ENCODE measurements at regions not wholly inside any gene's neighbourhood (a gene's known extent, or its start where the extent isn't known, plus 50 kb on each side); places are given as distances from the start of the nearest gene placed in this dataset.
"Not testable (repeated sequence)": the region's sequence is repeated elsewhere in the genome, so short reads cannot be mapped to it uniquely, and the experiment has no call there.

DNA sequence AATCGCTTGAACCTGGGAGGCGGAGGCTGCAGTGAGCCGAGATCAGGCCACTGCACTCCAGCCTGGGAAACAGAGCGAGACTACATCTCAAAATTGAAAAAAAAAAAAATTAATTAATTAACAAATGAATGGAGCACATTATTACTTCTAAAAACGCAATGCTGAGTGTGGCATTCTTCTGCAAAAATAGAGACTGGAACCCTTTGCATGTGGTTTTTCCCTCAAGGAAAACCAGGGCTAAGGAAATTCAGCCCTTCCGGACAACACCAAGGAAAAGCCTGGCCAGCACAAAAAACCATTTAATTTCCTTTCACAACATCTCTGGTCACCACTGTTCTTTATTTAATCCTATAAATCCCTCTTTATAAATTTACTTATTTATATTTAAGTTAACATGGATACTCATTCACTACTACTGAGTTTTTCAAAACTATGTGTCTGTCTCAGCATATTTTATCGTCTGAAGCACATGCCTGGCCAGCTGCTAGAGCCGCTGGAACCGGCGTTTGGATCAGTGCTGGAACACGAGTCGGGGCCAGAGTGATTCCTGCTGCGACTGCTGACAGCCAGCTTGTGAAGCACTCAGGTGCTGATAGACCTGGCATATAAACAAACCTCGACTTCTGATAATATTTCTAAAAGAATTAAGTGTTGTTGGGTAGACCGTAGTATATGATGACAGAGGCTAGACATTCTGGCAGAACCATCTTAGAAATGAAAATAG, 84.5 kb upstream of the WWC2 start:
- no peaks in the 10 kb centered on the region for H3K79me2 ChIP-seq (ENCODE audit: control insufficient read depth, insufficient read depth, low read length, unreplicated experiment)
- H3K27me3 ChIP-seq (ENCODE audit: insufficient read depth, low read length): peaks cover 89% of the 10 kb centered on the region
- no peaks in the 10 kb centered on the region for H3K36me3 ChIP-seq (ENCODE audit: insufficient read depth, low read length)
- H3K4me1 ChIP-seq (ENCODE audit: control insufficient read depth, insufficient read depth, low read length, unreplicated experiment): no peaks in the 10 kb centered on the region
- H3K4me3 ChIP-seq (ENCODE audit: low read depth, low read length): no peak overlapping the region
- no peak overlapping the region for H3K27ac ChIP-seq (ENCODE audit: low read depth, low read length)
- H2AFZ ChIP-seq (ENCODE audit: low read length, unreplicated experiment): no peak overlapping the region

DNA sequence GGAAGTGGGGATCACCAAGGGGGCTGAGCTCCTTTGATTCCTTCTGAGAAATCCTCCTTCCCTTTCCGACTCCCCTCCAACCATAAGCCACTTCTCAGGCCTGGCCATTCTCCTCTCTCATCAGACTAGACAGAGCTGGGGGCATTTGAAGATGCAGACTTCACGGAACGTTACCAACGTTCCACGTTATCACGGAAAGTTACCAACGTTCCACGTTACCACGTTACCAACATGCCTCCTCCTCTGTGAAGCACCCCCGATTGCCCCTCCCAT, 85.4 kb upstream of the WWC2 start:
- H3K27ac ChIP-seq (ENCODE audit: low read depth, low read length): no peak overlapping the region
- no peaks in the 10 kb centered on the region for H3K79me2 ChIP-seq (ENCODE audit: control insufficient read depth, insufficient read depth, low read length, unreplicated experiment)
- no peaks in the 10 kb centered on the region for H3K4me1 ChIP-seq (ENCODE audit: control insufficient read depth, insufficient read depth, low read length, unreplicated experiment)
- peaks cover 93% of the 10 kb centered on the region for H3K27me3 ChIP-seq (ENCODE audit: insufficient read depth, low read length)
- no peak overlapping the region for H2AFZ ChIP-seq (ENCODE audit: low read length, unreplicated experiment)
- no peak overlapping the region for H3K4me3 ChIP-seq (ENCODE audit: low read depth, low read length)
- no peaks in the 10 kb centered on the region for H3K36me3 ChIP-seq (ENCODE audit: insufficient read depth, low read length)

DNA sequence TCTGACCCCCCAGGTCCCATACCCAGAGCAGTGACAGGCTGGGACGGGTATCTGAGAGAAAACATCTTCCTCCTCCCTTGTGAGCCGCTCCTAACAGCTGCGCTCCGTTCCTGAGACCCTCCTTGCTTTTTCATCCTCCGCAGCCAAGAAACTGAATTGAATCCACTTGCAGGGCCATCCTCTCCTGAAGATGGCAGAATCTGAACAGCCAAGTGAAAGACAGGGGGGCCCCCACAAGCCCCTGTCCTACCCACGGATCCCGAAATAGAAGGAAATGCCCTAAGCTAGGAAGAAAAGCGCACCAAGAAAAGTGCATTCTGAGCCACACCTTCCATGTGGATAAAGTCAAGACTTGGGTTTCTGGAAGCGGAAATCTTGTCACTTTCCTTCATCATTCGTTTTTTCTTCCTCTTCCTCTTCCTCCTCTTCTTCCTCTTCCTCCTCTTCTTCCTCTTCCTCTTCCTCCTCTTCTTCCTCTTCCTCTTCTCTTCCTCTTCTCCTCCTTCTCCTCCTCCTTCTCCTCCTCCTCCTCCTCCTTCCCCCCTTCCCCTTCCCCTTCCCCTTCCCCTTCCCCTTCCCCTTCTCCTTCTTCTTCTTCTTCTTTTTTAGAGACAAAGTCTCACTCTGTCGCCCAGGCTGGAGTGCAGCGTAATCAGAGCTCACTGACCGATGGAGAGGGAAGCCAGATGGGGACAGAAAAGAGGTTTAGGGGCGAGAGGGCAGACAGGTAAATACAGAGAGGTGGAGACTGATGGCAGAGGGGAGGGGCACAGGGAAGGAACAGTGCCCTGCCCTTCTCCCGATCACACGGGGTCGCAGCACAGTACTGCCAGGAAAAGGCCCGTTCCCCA, 86.0 kb upstream of the WWC2 start:
- H3K79me2 ChIP-seq (ENCODE audit: control insufficient read depth, insufficient read depth, low read length, unreplicated experiment): no peaks in the 10 kb centered on the region
- H3K27me3 ChIP-seq (ENCODE audit: insufficient read depth, low read length): peaks cover 93% of the 10 kb centered on the region
- no peak overlapping the region for H3K4me3 ChIP-seq (ENCODE audit: low read depth, low read length)
- no peak overlapping the region for H2AFZ ChIP-seq (ENCODE audit: low read length, unreplicated experiment)
- H3K27ac ChIP-seq (ENCODE audit: low read depth, low read length): no peak overlapping the region
- no peaks in the 10 kb centered on the region for H3K4me1 ChIP-seq (ENCODE audit: control insufficient read depth, insufficient read depth, low read length, unreplicated experiment)
- H3K36me3 ChIP-seq (ENCODE audit: insufficient read depth, low read length): no peaks in the 10 kb centered on the region

DNA sequence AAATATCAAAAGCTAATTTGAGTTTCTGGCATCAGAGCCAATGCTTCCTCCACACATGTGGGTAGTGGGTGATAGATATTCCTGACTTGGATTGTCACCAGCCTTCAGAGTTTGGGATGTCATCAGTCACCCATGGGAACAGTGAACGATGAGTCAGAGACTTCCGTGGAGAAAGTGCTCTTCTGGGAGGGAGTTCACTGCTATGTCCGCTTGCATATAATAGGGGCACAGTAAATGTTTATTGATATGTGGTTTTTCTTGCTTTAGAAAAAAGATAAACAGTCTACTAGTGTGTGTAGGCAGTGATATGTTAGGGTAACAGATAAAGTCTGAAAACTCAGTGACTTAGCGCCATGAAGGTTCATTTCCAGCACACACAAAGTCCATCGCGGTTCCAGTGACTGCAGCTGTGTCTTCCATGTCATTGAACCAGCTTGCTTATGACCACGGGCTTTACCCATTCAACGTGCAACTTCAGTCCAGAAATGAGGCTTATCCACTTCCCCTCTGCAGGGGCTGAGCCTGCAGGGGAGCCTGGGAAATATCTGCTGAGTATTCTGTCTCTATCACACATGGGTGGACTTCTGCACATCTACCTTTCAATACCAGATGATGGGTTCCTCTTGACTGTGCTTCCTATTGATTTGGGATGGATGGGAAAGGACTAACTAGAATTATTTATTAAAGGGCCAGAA, 87.7 kb upstream of the WWC2 start:
- Histone ChIP-seq H2AFZ (ENCODE audit: low read length, unreplicated experiment) (no peak overlapping the region), H3K4me1 (ENCODE audit: control insufficient read depth, insufficient read depth, low read length, unreplicated experiment) (no peaks in the 10 kb centered on the region), H3K27me3 (ENCODE audit: insufficient read depth, low read length) (peaks cover 88% of the 10 kb centered on the region)

DNA sequence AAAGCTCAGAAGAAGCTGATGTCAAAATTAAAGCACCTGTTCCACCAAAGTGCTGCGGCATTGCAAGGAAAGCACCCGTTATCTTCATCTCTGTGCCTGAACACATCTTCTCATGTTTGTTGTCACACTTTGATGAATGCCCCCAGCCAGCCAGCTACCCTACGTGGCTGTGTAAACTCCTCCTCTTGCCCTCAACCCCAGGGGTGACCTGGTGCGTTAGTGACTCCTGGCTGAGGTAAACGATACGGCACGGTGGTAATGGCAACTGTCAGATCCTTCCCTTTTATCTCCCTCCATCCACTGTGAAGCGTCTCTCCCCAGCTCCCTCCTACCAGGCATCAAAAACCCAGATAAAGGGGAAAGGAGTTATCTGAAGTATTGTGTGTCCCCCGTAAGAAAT, 90.6 kb upstream of the WWC2 start:
- H3K27me3 ChIP-seq (ENCODE audit: insufficient read depth, low read length): peaks cover 76% of the 10 kb centered on the region
- H3K4me3 ChIP-seq (ENCODE audit: low read depth, low read length): no peak overlapping the region
- H3K36me3 ChIP-seq (ENCODE audit: insufficient read depth, low read length): no peaks in the 10 kb centered on the region
- H2AFZ ChIP-seq (ENCODE audit: low read length, unreplicated experiment): no peak overlapping the region
- H3K27ac ChIP-seq (ENCODE audit: low read depth, low read length): no peak overlapping the region
- H3K4me1 ChIP-seq (ENCODE audit: control insufficient read depth, insufficient read depth, low read length, unreplicated experiment): no peaks in the 10 kb centered on the region
- no peaks in the 10 kb centered on the region for H3K79me2 ChIP-seq (ENCODE audit: control insufficient read depth, insufficient read depth, low read length, unreplicated experiment)

More for the DNA sequence above, 87.7 kb upstream of the WWC2 start:
- H3K27ac ChIP-seq (ENCODE audit: low read depth, low read length): no peak overlapping the region
- no peaks in the 10 kb centered on the region for H3K79me2 ChIP-seq (ENCODE audit: control insufficient read depth, insufficient read depth, low read length, unreplicated experiment)
- no peak overlapping the region for H3K4me3 ChIP-seq (ENCODE audit: low read depth, low read length)
- H3K36me3 ChIP-seq (ENCODE audit: insufficient read depth, low read length): no peaks in the 10 kb centered on the region

DNA sequence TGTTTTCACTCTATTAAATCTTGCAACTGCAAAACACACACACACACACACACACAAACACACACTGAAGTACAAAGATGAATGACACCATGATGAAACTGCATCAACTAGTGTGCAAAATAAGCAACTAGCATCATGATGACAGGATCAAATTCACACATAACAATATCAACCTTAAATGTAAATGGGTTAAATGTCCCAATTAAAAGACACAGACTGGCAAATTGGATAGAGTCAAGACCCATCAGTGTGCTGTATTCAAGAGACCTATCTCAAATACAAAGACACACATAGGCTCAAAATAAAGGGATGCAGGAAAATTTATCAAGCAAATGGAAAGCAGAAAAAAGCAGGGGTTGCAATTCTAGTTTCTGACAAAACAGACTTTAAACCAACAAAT, 87.2 kb upstream of the DCTD start:
- H3K27ac ChIP-seq (ENCODE audit: low read depth, low read length); H3K36me3 ChIP-seq (ENCODE audit: insufficient read depth, low read length); H3K4me1 ChIP-seq (ENCODE audit: control insufficient read depth, insufficient read depth, low read length, unreplicated experiment); H3K79me2 ChIP-seq (ENCODE audit: control insufficient read depth, insufficient read depth, low read length, unreplicated experiment); H3K4me3 ChIP-seq (ENCODE audit: low read depth, low read length); H2AFZ ChIP-seq (ENCODE audit: low read length, unreplicated experiment): not testable (repeated sequence)
- H3K27me3 ChIP-seq (ENCODE audit: insufficient read depth, low read length): peaks cover 37% of the 10 kb centered on the region

DNA sequence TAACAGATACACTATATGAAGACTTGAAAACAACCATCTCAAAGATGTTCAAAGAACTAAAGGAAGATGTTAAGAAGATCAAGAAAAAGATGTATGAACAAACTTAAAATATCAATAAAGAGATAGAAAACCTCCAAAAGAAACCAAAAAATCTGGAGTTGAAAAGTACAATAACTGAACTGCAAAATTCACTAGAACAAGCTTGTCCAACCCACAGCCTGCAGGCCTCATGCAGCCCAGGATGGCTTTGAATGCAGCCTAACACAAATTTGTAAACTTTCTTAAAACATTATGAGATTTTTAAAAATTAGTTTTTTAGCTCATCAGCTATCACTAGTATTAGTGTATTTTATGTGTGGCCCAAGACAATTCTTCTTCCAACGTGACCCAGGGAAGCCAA, 77.0 kb upstream of the DCTD start:
- no peak overlapping the region for H3K27ac ChIP-seq (ENCODE audit: low read depth, low read length)
- no peak overlapping the region for H2AFZ ChIP-seq (ENCODE audit: low read length, unreplicated experiment)
- H3K79me2 ChIP-seq (ENCODE audit: control insufficient read depth, insufficient read depth, low read length, unreplicated experiment): no peaks in the 10 kb centered on the region
- H3K4me1 ChIP-seq (ENCODE audit: control insufficient read depth, insufficient read depth, low read length, unreplicated experiment): no peaks in the 10 kb centered on the region
- no peak overlapping the region for H3K4me3 ChIP-seq (ENCODE audit: low read depth, low read length)
- H3K36me3 ChIP-seq (ENCODE audit: insufficient read depth, low read length): no peaks in the 10 kb centered on the region
- H3K27me3 ChIP-seq (ENCODE audit: insufficient read depth, low read length): peaks cover 12% of the 10 kb centered on the region; the same call in 1 of the 2 replicates

DNA sequence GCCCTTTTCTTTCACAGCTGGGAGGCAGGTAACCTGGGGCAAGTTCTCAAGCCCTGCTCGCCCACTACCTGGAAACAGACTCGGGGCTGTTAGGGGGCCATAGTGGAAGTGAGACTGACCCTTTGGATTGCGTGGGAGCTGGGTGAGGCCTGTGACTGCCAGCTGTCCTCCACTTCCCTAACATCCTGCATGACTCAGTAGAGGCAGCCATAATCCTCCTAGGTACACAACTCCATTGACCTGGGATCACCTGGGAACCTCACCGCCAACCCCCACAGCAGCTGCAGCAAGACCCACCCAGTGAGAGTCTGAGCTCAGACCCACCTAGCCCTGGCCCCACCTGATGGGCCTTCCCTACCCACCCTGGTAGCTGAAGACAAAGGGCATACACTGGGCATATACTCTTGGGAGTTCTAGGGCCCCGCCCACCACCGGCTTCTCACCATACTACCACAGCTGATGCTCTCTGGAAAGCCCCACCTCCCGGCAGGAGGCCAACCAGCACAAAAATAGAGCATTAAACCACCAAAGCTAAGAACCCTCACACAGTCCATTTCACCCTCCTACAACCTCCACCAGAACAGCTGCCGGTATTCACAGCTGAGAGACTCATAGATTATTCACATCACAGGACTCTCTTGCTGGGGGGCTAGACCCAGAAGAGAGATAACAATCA, 61.1 kb upstream of the DCTD start:
- no peak overlapping the region for H3K27ac ChIP-seq (ENCODE audit: low read depth, low read length)
- H2AFZ ChIP-seq (ENCODE audit: low read length, unreplicated experiment): no peak overlapping the region
- H3K36me3 ChIP-seq (ENCODE audit: insufficient read depth, low read length): no peaks in the 10 kb centered on the region
- peaks cover 17% of the 10 kb centered on the region for H3K4me1 ChIP-seq (ENCODE audit: control insufficient read depth, insufficient read depth, low read length, unreplicated experiment)
- no peak overlapping the region for H3K4me3 ChIP-seq (ENCODE audit: low read depth, low read length)
- no peaks in the 10 kb centered on the region for H3K79me2 ChIP-seq (ENCODE audit: control insufficient read depth, insufficient read depth, low read length, unreplicated experiment)
- 0 out of 2 replicates have a peak, but pooled peaks cover 4% of the 10 kb centered on the region for H3K27me3 ChIP-seq (ENCODE audit: insufficient read depth, low read length)

DNA sequence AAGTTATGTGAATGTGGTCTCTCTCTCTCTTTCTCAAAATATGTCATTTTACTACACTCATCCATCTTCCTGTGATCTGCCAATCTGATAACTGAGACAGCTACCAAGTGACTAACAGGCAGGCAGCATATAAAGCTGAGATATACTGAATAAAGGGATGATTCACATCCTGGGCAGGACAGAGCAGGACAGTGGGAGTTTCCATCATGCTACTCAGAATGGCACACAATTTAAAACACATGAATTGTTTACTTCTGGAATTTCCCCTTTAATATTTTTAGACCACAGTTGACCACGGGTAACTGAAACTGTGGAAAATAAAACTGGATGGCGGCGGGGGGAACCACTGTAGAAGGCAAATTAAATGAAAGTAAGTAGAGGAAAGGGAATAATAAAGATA, 58.6 kb upstream of the DCTD start:
- H2AFZ ChIP-seq (ENCODE audit: low read length, unreplicated experiment): peak overlapping the region; percentile 91
- H3K27ac ChIP-seq (ENCODE audit: low read depth, low read length): peak overlapping the region; percentile 77
- H3K4me1 ChIP-seq (ENCODE audit: control insufficient read depth, insufficient read depth, low read length, unreplicated experiment): peaks cover 18% of the 10 kb centered on the region

DNA sequence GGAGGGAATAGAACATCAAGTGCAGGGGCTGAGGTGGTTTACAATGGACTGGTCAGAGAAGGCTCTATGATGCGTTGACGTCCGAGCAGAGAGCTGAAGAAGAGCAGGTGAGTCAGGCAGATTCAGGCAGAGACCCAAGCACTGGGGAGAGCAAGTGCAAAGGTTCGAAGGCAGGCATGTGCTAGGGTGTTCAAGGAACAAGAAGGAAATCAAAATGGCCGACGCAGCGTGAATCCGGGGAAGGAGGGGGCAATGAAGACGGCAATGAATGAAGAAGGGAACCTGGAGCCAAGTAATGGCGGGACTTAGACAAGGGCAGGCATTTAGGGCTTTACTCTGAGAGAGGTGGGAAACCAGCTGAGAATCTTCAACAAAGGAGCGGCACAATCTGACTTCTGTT, 56.8 kb upstream of the DCTD start:
- H2AFZ ChIP-seq (ENCODE audit: low read length, unreplicated experiment): peak overlapping the region; percentile 35
- no peaks in the 10 kb centered on the region for H3K36me3 ChIP-seq (ENCODE audit: insufficient read depth, low read length)
- no peak overlapping the region for H3K4me3 ChIP-seq (ENCODE audit: low read depth, low read length)
- H3K4me1 ChIP-seq (ENCODE audit: control insufficient read depth, insufficient read depth, low read length, unreplicated experiment): peaks cover 18% of the 10 kb centered on the region
- no peak overlapping the region for H3K27ac ChIP-seq (ENCODE audit: low read depth, low read length)
- H3K79me2 ChIP-seq (ENCODE audit: control insufficient read depth, insufficient read depth, low read length, unreplicated experiment): no peaks in the 10 kb centered on the region
- H3K27me3 ChIP-seq (ENCODE audit: insufficient read depth, low read length): no peaks in the 10 kb centered on the region

More for the DNA sequence above, 58.6 kb upstream of the DCTD start:
- no peaks in the 10 kb centered on the region for H3K27me3 ChIP-seq (ENCODE audit: insufficient read depth, low read length)
- H3K79me2 ChIP-seq (ENCODE audit: control insufficient read depth, insufficient read depth, low read length, unreplicated experiment): no peaks in the 10 kb centered on the region
- peak overlapping the region; percentile 29; the same call in 1 of the 2 replicates for H3K4me3 ChIP-seq (ENCODE audit: low read depth, low read length)
- H3K36me3 ChIP-seq (ENCODE audit: insufficient read depth, low read length): no peaks in the 10 kb centered on the region
